Adrenal gland (tissue), 5 donors: ENCODE measurements at regions not wholly inside any gene's neighbourhood (a gene's known extent, or its start where the extent isn't known, plus 50 kb on each side); places are given as distances from the start of the nearest gene placed in this dataset.

Source experiments
- CTCF ChIP-seq, 6 experiments: fragments of 450-650 bp in 4 of 6; fragments of 200-600 bp in 2 of 6; sonication (generic) in 1 of 6; IDR thresholded peaks; 1 replicate in 5 of 6; 2 replicates in 1 of 6; pipeline versions ENCODE4 v1.5.1 to v1.8.0; 2016 to 2021; ENCODE audit warnings: antibody characterized with exemption in 6 of 6, mild to moderate bottlenecking in 2 of 6, moderate library complexity in 1 of 6
- POLR2A ChIP-seq, 2 donors: fragments of 450-650 bp; IDR thresholded peaks; one replicate each; pipeline ENCODE4 v1.6.1; 2017; ENCODE audit warnings: antibody characterized with exemption in 2 of 2, mild to moderate bottlenecking in 2 of 2, moderate library complexity in 1 of 2
- donor health status: DM: no; HTN: no; CAD: no.

GRCh38 chr2:143875295-143876233 is 644.4 kb downstream of the ZEB2 start:
- TF ChIP-seq CTCF (IDR thresholded peaks at IDR 0.05) (no peak), POLR2A (IDR thresholded peaks at IDR 0.05) (no peak)
